Spleen (tissue), 7 donors: ENCODE measurements at regions not wholly inside any gene's neighbourhood (a gene's known extent, or its start where the extent isn't known, plus 50 kb on each side); places are given as distances from the start of the nearest gene placed in this dataset.

Experiments
- CTCF ChIP-seq, 11 experiments: fragments of 200-600 bp in 7 of 11; fragments of 450-650 bp in 4 of 11; sonication (generic) in 4 of 11; IDR thresholded peaks in 8 of 11; conservative IDR thresholded peaks in 3 of 11; 1 replicate in 7 of 11; 2 replicates in 4 of 11; pipeline versions ENCODE4 v1.4.0 to v1.8.0; 2016 to 2021; ENCODE audit warnings: antibody characterized with exemption in 11 of 11, inconsistent platforms in 4 of 11, mild to moderate bottlenecking in 1 of 11
- POLR2A ChIP-seq, 3 donors: fragments of 450-650 bp; IDR thresholded peaks; one replicate each; pipeline ENCODE4 v1.5.1; 2017; ENCODE audit warnings: antibody characterized with exemption in 3 of 3, mild to moderate bottlenecking in 1 of 3
- POLR2AphosphoS5 ChIP-seq, 3 donors: sonication (generic); formaldehyde crosslinking; IDR thresholded peaks; one replicate each; pipeline ENCODE4 v1.5.1; 2017; ENCODE audit warnings: antibody characterized with exemption in 3 of 3
- donor health status: DM: no; HTN: no; CAD: no; lungs with moderate emphysema.
- donor health status: DM: no; HTN: no; CAD: no.
- donor health status: DM: no; HTN: no; CAD: no.

GRCh38 chr4:44988011-44988410, 261.7 kb upstream of the GNPDA2 start:
- TF ChIP-seq POLR2A (IDR thresholded peaks at IDR 0.05) (no peak), CTCF (IDR thresholded peaks at IDR 0.05 in 8 of 11, conservative IDR thresholded peaks at IDR 0.05 in 3 of 11) (no peak), POLR2AphosphoS5 (IDR thresholded peaks at IDR 0.05) (no peak)
